H1 (cell line): ENCODE measurements at regions not wholly inside any gene's neighbourhood (a gene's known extent, or its start where the extent isn't known, plus 50 kb on each side); places are given as distances from the start of the nearest gene placed in this dataset.

Source experiments
- CTCF ChIA-PET: fragments of 300-600 bp; sonication (Branson Sonifier 250); formaldehyde crosslinking; loops from one replicate; lab custom pipeline; 2021; ENCODE audit not compliant: partially characterized antibody; lab: Charles Lee
- POLR2A ChIA-PET: fragments of 300-600 bp; sonication (Branson Sonifier 250); formaldehyde crosslinking; loops from one replicate; lab custom pipeline; 2021; ENCODE audit warnings: inconsistent platforms; ENCODE audit not compliant: partially characterized antibody; lab: Charles Lee
- DNase-seq, 2 experiments: peaks; one replicate each; pipeline versions ENCODE4 v3.0.0 to v3.0.0-alpha.2; 2010 to 2022; ENCODE audit warnings: low spot score in 2 of 2, low read depth in 1 of 2, mixed read lengths in 1 of 2
- FAIRE-seq: peaks from 2 replicates; lab custom pipeline; 2011; peaks lifted over from hg19 to GRCh38; lab: Jason Lieb, UNC
- H2AFZ ChIP-seq: 2 replicates; pipeline ENCODE4 v1.8.1; 2012; ENCODE audit warnings: low read length, inconsistent platforms
- H2AK5ac ChIP-seq: 2 replicates; pipeline ENCODE4 v1.6.1; 2013; ENCODE audit warnings: low read depth, low read length
- H2BK120ac ChIP-seq: replicated peaks from 2 replicates; pipeline ENCODE3; 2013; ENCODE audit warnings: low read depth, low read length, inconsistent platforms
- H2BK12ac ChIP-seq: 2 replicates; pipeline ENCODE4 v1.6.1; 2013; ENCODE audit warnings: low read depth, low read length
- H2BK15ac ChIP-seq: 2 replicates; pipeline ENCODE4 v1.6.1; 2013; ENCODE audit warnings: low read length
- H2BK20ac ChIP-seq: 2 replicates; pipeline ENCODE4 v1.6.1; 2013; ENCODE audit warnings: low read length
- H2BK5ac ChIP-seq: 2 replicates; pipeline ENCODE4 v1.6.1; 2013; ENCODE audit warnings: low read depth, low read length
- H3K14ac ChIP-seq: 2 replicates; pipeline ENCODE4 v1.6.1; 2013; ENCODE audit warnings: inconsistent platforms; ENCODE audit not compliant: insufficient read length
- H3K18ac ChIP-seq: 2 replicates; pipeline ENCODE4 v1.6.1; 2013; ENCODE audit warnings: low read length; ENCODE audit errors: extremely low read depth
- H3K23ac ChIP-seq: 2 replicates; pipeline ENCODE4 v1.6.1; 2013; ENCODE audit warnings: inconsistent platforms; ENCODE audit not compliant: insufficient read length
- H3K23me2 ChIP-seq: 2 replicates; pipeline ENCODE4 v1.6.1; 2013; ENCODE audit warnings: low read depth, low read length
- H3K27ac ChIP-seq: 2 replicates; pipeline ENCODE4 v1.6.1; 2011; ENCODE audit warnings: low read depth, low read length, inconsistent platforms
- H3K27me3 ChIP-seq, 4 experiments: replicated peaks in 1 of 4; 1 replicate in 1 of 4; 2 replicates in 3 of 4; pipeline versions ENCODE4 v1.6.1 to v1.8.1; 2011 to 2013; ENCODE audit warnings: low read length in 3 of 4, mild to moderate bottlenecking in 3 of 4, inconsistent platforms in 2 of 4, mixed read lengths in 2 of 4, moderate library complexity in 1 of 4; ENCODE audit not compliant: control insufficient read depth in 3 of 4, insufficient read depth in 3 of 4; ENCODE audit errors: extremely low read depth in 1 of 4
- H3K36me3 ChIP-seq, 4 experiments: 2 replicates each; pipeline versions ENCODE4 v1.6.1 to v1.8.1; 2011 to 2013; ENCODE audit warnings: mild to moderate bottlenecking in 4 of 4, low read length in 3 of 4, moderate library complexity in 2 of 4, control low read depth in 1 of 4, inconsistent platforms in 1 of 4; ENCODE audit not compliant: insufficient read depth in 4 of 4, control insufficient read depth in 2 of 4
- H3K4ac ChIP-seq: replicated peaks from 2 replicates; pipeline ENCODE3; 2013; ENCODE audit warnings: low read length, low read depth, mixed read lengths, inconsistent platforms; ENCODE audit not compliant: insufficient read length
- H3K4me1 ChIP-seq, 4 experiments: replicated peaks in 1 of 4; 1 replicate in 1 of 4; 2 replicates in 3 of 4; pipeline versions ENCODE4 v1.6.1 to v1.8.1; 2011 to 2013; ENCODE audit warnings: low read length in 3 of 4, inconsistent platforms in 2 of 4, mixed read lengths in 1 of 4; ENCODE audit not compliant: insufficient read depth in 4 of 4, control insufficient read depth in 3 of 4
- H3K4me2 ChIP-seq, 2 experiments: 2 replicates each; pipeline versions ENCODE4 v1.6.1 to v1.8.1; 2011 to 2013; ENCODE audit warnings: low read depth in 2 of 2, low read length in 2 of 2, control low read depth in 1 of 2, inconsistent platforms in 1 of 2, mild to moderate bottlenecking in 1 of 2; ENCODE audit not compliant: insufficient read depth in 1 of 2
- H3K4me3 ChIP-seq, 4 experiments: fragments of 200-600, 300-600 bp in 1 of 4; sonication (generic), shearing (Covaris generic), sonication (Bioruptor Twin) in 1 of 4; 2 replicates each; pipeline versions ENCODE4 v1.5.1 to v1.8.1; 2011 to 2016; ENCODE audit warnings: low read length in 4 of 4, low read depth in 3 of 4, control low read depth in 2 of 4, inconsistent platforms in 2 of 4, mild to moderate bottlenecking in 2 of 4, mixed read lengths in 1 of 4, moderate library complexity in 1 of 4; ENCODE audit not compliant: insufficient read depth in 2 of 4; ENCODE audit errors: extremely low read depth in 1 of 4
- H3K56ac ChIP-seq: replicated peaks from 2 replicates; pipeline ENCODE3; 2013; ENCODE audit warnings: low read depth, mild to moderate bottlenecking, mixed read lengths, low read length, inconsistent platforms; ENCODE audit not compliant: insufficient read length
- H3K79me1 ChIP-seq: 2 replicates; pipeline ENCODE4 v1.6.1; 2013; ENCODE audit warnings: low read depth, low read length, control low read depth
- H3K79me2 ChIP-seq, 2 experiments: 2 replicates each; pipeline versions ENCODE4 v1.6.1 to v1.8.1; 2012 to 2013; ENCODE audit warnings: low read length in 2 of 2, mild to moderate bottlenecking in 2 of 2, inconsistent platforms in 1 of 2; ENCODE audit not compliant: insufficient read depth in 2 of 2, control insufficient read depth in 1 of 2
- H3K9ac ChIP-seq, 4 experiments: replicated peaks in 1 of 4; 1 replicate in 1 of 4; 2 replicates in 3 of 4; pipeline versions ENCODE4 v1.6.1 to v1.8.1; 2011 to 2013; ENCODE audit warnings: low read depth in 3 of 4, low read length in 3 of 4, control low read depth in 2 of 4, mild to moderate bottlenecking in 2 of 4, moderate library complexity in 2 of 4, inconsistent platforms in 1 of 4; ENCODE audit errors: extremely low read depth in 1 of 4
- H3K9me3 ChIP-seq, 2 experiments: 2 replicates each; pipeline versions ENCODE4 v1.6.1 to v1.8.1; 2012 to 2013; ENCODE audit warnings: mild to moderate bottlenecking in 2 of 2, moderate library complexity in 2 of 2, control low read depth in 1 of 2, inconsistent platforms in 1 of 2, low read depth in 1 of 2, low read length in 1 of 2, mixed read lengths in 1 of 2; ENCODE audit not compliant: insufficient read depth in 2 of 2
- H4K20me1 ChIP-seq, 2 experiments: replicated peaks in 1 of 2; 2 replicates each; pipeline versions ENCODE3 to v1.8.1; 2011 to 2013; ENCODE audit warnings: inconsistent platforms in 2 of 2, low read length in 2 of 2, mild to moderate bottlenecking in 1 of 2; ENCODE audit not compliant: insufficient read depth in 2 of 2, control insufficient read depth in 1 of 2
- H4K5ac ChIP-seq: 2 replicates; pipeline ENCODE4 v1.6.1; 2013; ENCODE audit warnings: low read length, low read depth, mixed read lengths, inconsistent platforms; ENCODE audit not compliant: insufficient read length
- H4K8ac ChIP-seq: 2 replicates; pipeline ENCODE4 v1.8.0; 2013; ENCODE audit warnings: mild to moderate bottlenecking, moderate library complexity, low read length, inconsistent platforms; ENCODE audit not compliant: insufficient read depth; ENCODE audit errors: extremely low read depth
- H4K91ac ChIP-seq: replicated peaks from 2 replicates; pipeline ENCODE3; 2013; ENCODE audit warnings: low read length, mixed read lengths, inconsistent platforms; ENCODE audit not compliant: insufficient read length
- ASH2L ChIP-seq: fragments of 200-600, 300-600 bp; sonication (generic); IDR thresholded peaks from one replicate; pipeline ENCODE4 v1.7.1; 2017; ENCODE audit warnings: low read length
- CHD2 ChIP-seq: IDR thresholded peaks from 2 replicates; pipeline ENCODE4 v1.6.1; 2012; ENCODE audit warnings: low read length, improper control_type of control experiment
- EZH2 ChIP-seq: fragments of 200-600 bp; sonication (generic); IDR thresholded peaks from 2 replicates; pipeline ENCODE4 v1.7.1; 2012; ENCODE audit warnings: low read depth, mild to moderate bottlenecking, moderate library complexity, low read length, inconsistent platforms; ENCODE audit not compliant: severe bottlenecking
- SP2 ChIP-seq: IDR thresholded peaks from 2 replicates; pipeline ENCODE4 v1.6.1; 2012; ENCODE audit warnings: mild to moderate bottlenecking, low read length, inconsistent platforms
- SP4 ChIP-seq: IDR thresholded peaks from 2 replicates; pipeline ENCODE4 v1.6.1; 2012; ENCODE audit warnings: low read length, inconsistent platforms
- TEAD4 ChIP-seq: IDR thresholded peaks from 2 replicates; pipeline ENCODE4 v1.6.1; 2012; ENCODE audit warnings: low read depth, low read length, inconsistent platforms, mixed read lengths
- WGBS, 2 experiments: shearing (Covaris generic) in 1 of 2; methylation state at CpG; one replicate each; pipeline versions ENCODE4 v1.1.6 to v1.1.7; 2013 to 2015; ENCODE audit warnings: low lambda C conversion rate in 2 of 2, mixed read lengths in 2 of 2, inconsistent platforms in 1 of 2, low coverage in 1 of 2, missing lambda C conversion rate in 1 of 2; ENCODE audit not compliant: insufficient replicate concordance in 2 of 2, insufficient coverage in 1 of 2, insufficient read length in 1 of 2; ENCODE audit errors: extremely low coverage in 1 of 2, missing lambda C conversion rate in 1 of 2; 5-methylcytosine and 5-hydroxymethylcytosine counted together

GRCh38 chr3:8094415-8094814 lies 407.2 kb upstream of the LMCD1 start:
- Histone ChIP-seq H2BK5ac (no peak overlapping the region), H3K56ac (no peak overlapping the region), H3K9ac (no peak overlapping the region), H2BK20ac (no peak overlapping the region), H2BK15ac (no peak overlapping the region), H3K4ac (no peak overlapping the region), H3K9me3 (no peaks in the 10 kb centered on the region), H4K5ac (no peak overlapping the region), H4K20me1 (no peaks in the 10 kb centered on the region), H3K14ac (no peak overlapping the region), H2BK12ac (no peak overlapping the region), H3K27me3 (no peaks in the 10 kb centered on the region), H3K23ac (no peak overlapping the region), H3K79me2 (no peaks in the 10 kb centered on the region), H3K4me3 (no peak overlapping the region), H3K4me1 (peaks cover 0 to 2% (median 0%) of the 10 kb centered on the region in 4 experiments; a peak in 1 of 7 replicates), H2BK120ac (no peak overlapping the region), H3K23me2 (no peaks in the 10 kb centered on the region; the same call in 1 of the 2 replicates), H2AFZ (no peak overlapping the region), H3K4me2 (no peak overlapping the region), H4K91ac (no peak overlapping the region), H3K79me1 (no peaks in the 10 kb centered on the region), H3K36me3 (no peaks in the 10 kb centered on the region), H2AK5ac (no peak overlapping the region), H3K18ac (no peak overlapping the region), H3K27ac (no peak overlapping the region), H4K8ac (no peak overlapping the region)
- DNase-seq (no peak), FAIRE-seq (no peak)
- ChIA-PET CTCF (interaction anchor here (1.4 to 2.5 kb wide), 2 partner anchors 17 to 59 kb away, joined by 3 to 7 read pairs; no protein-coding TSS in a partner anchor), POLR2A (no interaction called here)
- 92% methylated on average over 2 of the region's 2 CpGs; no CpG with 5 or more reads in 1 of the 2 experiments for WGBS, 2 experiments
- TF ChIP-seq CHD2 = no peak
- no peak for TF ChIP-seq SP4
- no peak for TF ChIP-seq SP2
- no peak for TF ChIP-seq ASH2L
- no peak for TF ChIP-seq EZH2
- no peak for TF ChIP-seq TEAD4
- TF ChIP-seq, all 59 proteins: peak for 0
